GM23338 (cell line): ENCODE measurements at regions not wholly inside any gene's neighbourhood (a gene's known extent, or its start where the extent isn't known, plus 50 kb on each side); places are given as distances from the start of the nearest gene placed in this dataset.

Source experiments
- ATAC-seq: fragments of 200-7000 bp; cut with Tn5 transposase; 3 replicates; pipeline ENCODE4 v1.9.1; 2020
- DNase-seq: peaks from one replicate; pipeline ENCODE4 v3.0.0-alpha.2; 2015; ENCODE audit warnings: low spot score
- H2AFZ ChIP-seq: fragments of 200-600 bp; sonication (generic); 2 replicates; pipeline ENCODE4 v1.8.0; 2016; ENCODE audit warnings: antibody characterized with exemption, mild to moderate bottlenecking, moderate library complexity
- H3F3A ChIP-seq: fragments of 200-600 bp; sonication (generic); replicated peaks from 2 replicates; pipeline ENCODE4 v1.8.0; 2017; ENCODE audit warnings: antibody characterized with exemption, mixed run types, low read depth
- H3K27ac ChIP-seq: fragments of 200-600 bp; sonication (generic); 2 replicates; pipeline ENCODE4 v1.6.1; 2016; ENCODE audit warnings: low read depth
- H3K27me3 ChIP-seq: fragments of 200-600 bp; sonication (generic); 2 replicates; pipeline ENCODE4 v1.8.0; 2016; ENCODE audit warnings: mild to moderate bottlenecking, mixed run types, moderate library complexity; ENCODE audit not compliant: insufficient read depth
- H3K36me3 ChIP-seq: fragments of 200-600 bp; sonication (generic); 2 replicates; pipeline ENCODE4 v1.8.0; 2016; ENCODE audit warnings: mild to moderate bottlenecking; ENCODE audit not compliant: insufficient read depth
- H3K4me1 ChIP-seq: fragments of 200-600 bp; sonication (generic); 2 replicates; pipeline ENCODE4 v1.8.0; 2016; ENCODE audit warnings: mild to moderate bottlenecking, moderate library complexity; ENCODE audit not compliant: insufficient read depth
- H3K4me2 ChIP-seq: fragments of 200-600 bp; sonication (generic); 2 replicates; pipeline ENCODE4 v1.7.1; 2017; ENCODE audit warnings: mixed run types
- H3K4me3 ChIP-seq: fragments of 200-600 bp; sonication (generic); 2 replicates; pipeline ENCODE4 v1.6.1; 2016; ENCODE audit warnings: mixed run types
- H3K79me2 ChIP-seq: fragments of 200-600 bp; sonication (generic); replicated peaks from 2 replicates; pipeline ENCODE4 v1.8.0; 2017; ENCODE audit warnings: mild to moderate bottlenecking; ENCODE audit not compliant: insufficient read depth
- H3K9me2 ChIP-seq: fragments of 200-600 bp; sonication (generic); 2 replicates; pipeline ENCODE4 v1.8.0; 2017; ENCODE audit not compliant: insufficient read depth
- H4K20me1 ChIP-seq: fragments of 200-600 bp; sonication (generic); replicated peaks from 2 replicates; pipeline ENCODE4 v1.8.0; 2017; ENCODE audit warnings: mild to moderate bottlenecking; ENCODE audit not compliant: insufficient read depth
- H3K27ac Mint-ChIP-seq: 2 replicates; pipeline ENCODE4 v1.8.0; 2020; ENCODE audit warnings: inconsistent platforms, mild to moderate bottlenecking, moderate library complexity, mixed read lengths
- H3K27me3 Mint-ChIP-seq: 3 replicates; pipeline ENCODE4 v1.8.0; 2022; ENCODE audit warnings: low read depth, mild to moderate bottlenecking, moderate library complexity, mixed read lengths, inconsistent platforms; ENCODE audit not compliant: insufficient read depth, poor library complexity
- H3K36me3 Mint-ChIP-seq: 3 replicates; pipeline ENCODE4 v1.8.0; 2021; ENCODE audit warnings: low read depth, mild to moderate bottlenecking, inconsistent platforms, moderate library complexity, mixed read lengths
- H3K4me1 Mint-ChIP-seq: 3 replicates; pipeline ENCODE4 v1.8.0; 2020; ENCODE audit warnings: mild to moderate bottlenecking, inconsistent platforms, mixed read lengths
- H3K4me3 Mint-ChIP-seq: 3 replicates; pipeline ENCODE4 v1.8.0; 2021; ENCODE audit warnings: moderate library complexity, mild to moderate bottlenecking, inconsistent platforms, mixed read lengths
- H3K9me3 Mint-ChIP-seq: 3 replicates; pipeline ENCODE4 v1.8.0; 2020; ENCODE audit warnings: moderate library complexity, mild to moderate bottlenecking, inconsistent platforms, mixed read lengths
- CREB1 ChIP-seq: fragments of 250-450 bp; sonication (Bioruptor Pico); IDR thresholded peaks from 2 replicates; pipeline ENCODE4 v1.5.0; 2020; ENCODE audit warnings: low read depth, mild to moderate bottlenecking, moderate library complexity
- CTCF ChIP-seq, 2 experiments: fragments of 200-600 bp in 1 of 2; sonication (generic) in 1 of 2; conservative IDR thresholded peaks; 2 replicates each; pipeline versions ENCODE4 v1.5.1 to v1.6.1; 2016 to 2017; ENCODE audit warnings: antibody characterized with exemption in 2 of 2, low read depth in 2 of 2, mild to moderate bottlenecking in 2 of 2, moderate library complexity in 1 of 2
- EZH2 ChIP-seq: fragments of 200-600 bp; sonication (generic); IDR thresholded peaks from one replicate; pipeline ENCODE4 v1.8.0; 2017; ENCODE audit warnings: antibody characterized with exemption, mild to moderate bottlenecking, low read depth; ENCODE audit not compliant: unreplicated experiment
- EZH2phosphoT487 ChIP-seq: fragments of 200-600 bp; sonication (generic); IDR thresholded peaks from one replicate; pipeline ENCODE4 v1.8.1; 2018; ENCODE audit warnings: antibody characterized with exemption; ENCODE audit not compliant: unreplicated experiment
- JUNB ChIP-seq: IDR thresholded peaks from one replicate; pipeline ENCODE4 v1.6.1; 2016; ENCODE audit warnings: antibody characterized with exemption; ENCODE audit not compliant: unreplicated experiment
- NANOG ChIP-seq: IDR thresholded peaks from 2 replicates; pipeline ENCODE4 v1.6.1; 2016; ENCODE audit warnings: antibody characterized with exemption, borderline replicate concordance
- POLR2AphosphoS5 ChIP-seq: IDR thresholded peaks from 2 replicates; pipeline ENCODE4 v1.6.1; 2016; ENCODE audit warnings: antibody characterized with exemption, low read depth
- STAT1 ChIP-seq: IDR thresholded peaks from one replicate; pipeline ENCODE4 v1.6.1; 2016; ENCODE audit warnings: antibody characterized with exemption; ENCODE audit not compliant: unreplicated experiment
- ZNF114 ChIP-seq: fragments of 250-450 bp; sonication (Bioruptor Pico); IDR thresholded peaks from 2 replicates; pipeline ENCODE4 v1.5.0; 2020; ENCODE audit warnings: mild to moderate bottlenecking, moderate library complexity
- ZNF331 ChIP-seq: fragments of 250-450 bp; sonication (Bioruptor Pico); IDR thresholded peaks from 2 replicates; pipeline ENCODE4 v1.5.0; 2020; ENCODE audit warnings: low read depth, mild to moderate bottlenecking, moderate library complexity
- ZNF462 ChIP-seq: fragments of 250-450 bp; sonication (Bioruptor Pico); IDR thresholded peaks from 2 replicates; pipeline ENCODE4 v1.5.0; 2020; ENCODE audit warnings: mild to moderate bottlenecking, moderate library complexity

- Mint-ChIP-seq H3K27ac (no peak overlapping the region; the same call in 1 of the 2 replicates), H3K4me3 (no peak overlapping the region), H3K9me3 (no peaks in the 10 kb centered on the region), H3K4me1 (no peaks in the 10 kb centered on the region), H3K36me3 (no peaks in the 10 kb centered on the region), H3K27me3 (no peaks in the 10 kb centered on the region)
- no peaks in the 10 kb centered on the region for H3K79me2 ChIP-seq
- TF ChIP-seq STAT1 (no peak), ZNF331 (CRISPR knock-in tag) (no peak), ZNF462 (CRISPR knock-in tag) (no peak), ZNF114 (CRISPR knock-in tag) (no peak), EZH2 (no peak), CTCF (conservative IDR thresholded peaks at IDR 0.05; ENCODE audit: low read depth in 2 of 2) (no peak), NANOG (no peak), CREB1 (CRISPR knock-in tag) (no peak), EZH2phosphoT487 (no peak), JUNB (no peak), POLR2AphosphoS5 (no peak)
- H3K27me3 ChIP-seq, result no peaks in the 10 kb centered on the region
- ATAC-seq (no peak), DNase-seq (no peak)
- no peaks in the 10 kb centered on the region for H4K20me1 ChIP-seq
- H2AFZ ChIP-seq, result no peak overlapping the region
- H3K4me3 ChIP-seq, result no peak overlapping the region
- no peaks in the 10 kb centered on the region for H3K36me3 ChIP-seq
- H3K4me2 ChIP-seq, result no peak overlapping the region
- no peaks in the 10 kb centered on the region for H3F3A ChIP-seq
- H3K9me2 ChIP-seq, result no peaks in the 10 kb centered on the region
- no peak overlapping the region for H3K27ac ChIP-seq
- H3K4me1 ChIP-seq, result no peaks in the 10 kb centered on the region
These were observed 479.6 kb upstream of the ZNF717 start for GRCh38 chr3:76264911-76265310.
